A549 (cell line): ENCODE measurements at regions not wholly inside any gene's neighbourhood (a gene's known extent, or its start where the extent isn't known, plus 50 kb on each side); places are given as distances from the start of the nearest gene placed in this dataset.

Experiments used
- CHD2 ChIP-seq: fragments of 150-350 bp; IDR thresholded peaks from 2 replicates; pipeline ENCODE4 v1.6.1; 2014; ENCODE audit warnings: low read length; ENCODE audit not compliant: partially characterized antibody
- CHD4 ChIP-seq: fragments of 200-600 bp; sonication (generic); IDR thresholded peaks from 2 replicates; pipeline ENCODE4 v1.6.1; 2016; ENCODE audit warnings: antibody characterized with exemption, mild to moderate bottlenecking, borderline replicate concordance
- HDAC2 ChIP-seq: fragments of 200-600 bp; sonication (generic); IDR thresholded peaks from 2 replicates; pipeline ENCODE4 v1.6.1; 2016
- JUN ChIP-seq, 2 experiments: fragments of >200 bp; sonication (Bioruptor Twin); formaldehyde crosslinking; IDR thresholded peaks; 2 replicates in 1 of 2; 3 replicates in 1 of 2; pipeline ENCODE4 v1.6.1; 2016 to 2017
- NPAS2 ChIP-seq: fragments of 250-450 bp; sonication (Bioruptor Pico); IDR thresholded peaks from 2 replicates; pipeline ENCODE4 v1.8.0; 2022; ENCODE audit warnings: mild to moderate bottlenecking, moderate library complexity, borderline replicate concordance
- POLR2A ChIP-seq: IDR thresholded peaks from 2 replicates; pipeline ENCODE4 v1.6.1; 2012; ENCODE audit warnings: mild to moderate bottlenecking, low read length
- POLR2AphosphoS2 ChIP-seq: conservative IDR thresholded peaks from 2 replicates; pipeline ENCODE4 v1.6.1; 2012; ENCODE audit warnings: low read length, improper control_type of control experiment, inconsistent platforms
- SMC3 ChIP-seq: fragments of >200 bp; sonication (Bioruptor Twin); formaldehyde crosslinking; IDR thresholded peaks from 3 replicates; pipeline ENCODE4 v1.6.1; 2018; ENCODE audit warnings: inconsistent platforms
- TF ChIP-seq, protein P1 (sequence below): fragments of >200 bp; sonication (Bioruptor Twin); formaldehyde crosslinking; IDR thresholded peaks from 3 replicates; pipeline ENCODE4 v1.5.1; 2016
- TF ChIP-seq, protein P2 (sequence below): fragments of 150-350 bp; IDR thresholded peaks from 2 replicates; pipeline ENCODE4 v1.6.1; 2014; ENCODE audit warnings: low read depth, mild to moderate bottlenecking, low read length
- TF ChIP-seq, protein P3 (sequence below): IDR thresholded peaks from 2 replicates; pipeline ENCODE4 v1.6.1; 2012

DNA sequence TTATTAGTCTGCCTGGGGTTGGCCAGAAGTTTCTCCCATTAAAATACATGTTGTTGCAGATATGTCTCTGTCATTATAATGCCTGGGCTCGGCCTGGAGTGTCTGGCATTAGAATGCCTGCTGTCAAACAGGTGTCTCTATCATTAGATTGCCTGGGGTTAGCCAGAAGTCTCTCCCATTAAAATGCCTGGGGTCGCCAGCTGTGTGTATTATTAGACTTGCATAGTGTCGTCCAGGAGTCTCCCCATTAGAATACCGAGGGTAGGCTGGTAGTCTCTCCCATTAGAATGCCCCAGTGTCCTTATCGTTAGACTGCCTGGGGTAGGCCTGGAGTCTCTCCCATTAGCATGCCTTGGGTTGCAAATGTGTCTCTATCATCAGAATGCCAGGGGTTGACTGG lies 2270.8 kb downstream of the TP53TG3F start:
- TF ChIP-seq, protein P1, sequence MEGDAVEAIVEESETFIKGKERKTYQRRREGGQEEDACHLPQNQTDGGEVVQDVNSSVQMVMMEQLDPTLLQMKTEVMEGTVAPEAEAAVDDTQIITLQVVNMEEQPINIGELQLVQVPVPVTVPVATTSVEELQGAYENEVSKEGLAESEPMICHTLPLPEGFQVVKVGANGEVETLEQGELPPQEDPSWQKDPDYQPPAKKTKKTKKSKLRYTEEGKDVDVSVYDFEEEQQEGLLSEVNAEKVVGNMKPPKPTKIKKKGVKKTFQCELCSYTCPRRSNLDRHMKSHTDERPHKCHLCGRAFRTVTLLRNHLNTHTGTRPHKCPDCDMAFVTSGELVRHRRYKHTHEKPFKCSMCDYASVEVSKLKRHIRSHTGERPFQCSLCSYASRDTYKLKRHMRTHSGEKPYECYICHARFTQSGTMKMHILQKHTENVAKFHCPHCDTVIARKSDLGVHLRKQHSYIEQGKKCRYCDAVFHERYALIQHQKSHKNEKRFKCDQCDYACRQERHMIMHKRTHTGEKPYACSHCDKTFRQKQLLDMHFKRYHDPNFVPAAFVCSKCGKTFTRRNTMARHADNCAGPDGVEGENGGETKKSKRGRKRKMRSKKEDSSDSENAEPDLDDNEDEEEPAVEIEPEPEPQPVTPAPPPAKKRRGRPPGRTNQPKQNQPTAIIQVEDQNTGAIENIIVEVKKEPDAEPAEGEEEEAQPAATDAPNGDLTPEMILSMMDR: no peak
- TF ChIP-seq JUN (IDR thresholded peaks at IDR 0.05) (no peak), POLR2AphosphoS2 (no peak), POLR2A (no peak), SMC3 (no peak), CHD2 (no peak), CHD4 (no peak), HDAC2 (no peak), NPAS2 (CRISPR knock-in tag) (no peak)
- TF ChIP-seq, protein P2, sequence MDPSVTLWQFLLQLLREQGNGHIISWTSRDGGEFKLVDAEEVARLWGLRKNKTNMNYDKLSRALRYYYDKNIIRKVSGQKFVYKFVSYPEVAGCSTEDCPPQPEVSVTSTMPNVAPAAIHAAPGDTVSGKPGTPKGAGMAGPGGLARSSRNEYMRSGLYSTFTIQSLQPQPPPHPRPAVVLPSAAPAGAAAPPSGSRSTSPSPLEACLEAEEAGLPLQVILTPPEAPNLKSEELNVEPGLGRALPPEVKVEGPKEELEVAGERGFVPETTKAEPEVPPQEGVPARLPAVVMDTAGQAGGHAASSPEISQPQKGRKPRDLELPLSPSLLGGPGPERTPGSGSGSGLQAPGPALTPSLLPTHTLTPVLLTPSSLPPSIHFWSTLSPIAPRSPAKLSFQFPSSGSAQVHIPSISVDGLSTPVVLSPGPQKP: no peak
- TF ChIP-seq, protein P3, sequence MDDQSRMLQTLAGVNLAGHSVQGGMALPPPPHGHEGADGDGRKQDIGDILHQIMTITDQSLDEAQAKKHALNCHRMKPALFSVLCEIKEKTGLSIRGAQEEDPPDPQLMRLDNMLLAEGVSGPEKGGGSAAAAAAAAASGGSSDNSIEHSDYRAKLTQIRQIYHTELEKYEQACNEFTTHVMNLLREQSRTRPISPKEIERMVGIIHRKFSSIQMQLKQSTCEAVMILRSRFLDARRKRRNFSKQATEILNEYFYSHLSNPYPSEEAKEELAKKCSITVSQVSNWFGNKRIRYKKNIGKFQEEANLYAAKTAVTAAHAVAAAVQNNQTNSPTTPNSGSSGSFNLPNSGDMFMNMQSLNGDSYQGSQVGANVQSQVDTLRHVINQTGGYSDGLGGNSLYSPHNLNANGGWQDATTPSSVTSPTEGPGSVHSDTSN: no peak
